ENCODE measurements at regions not wholly inside any gene's neighbourhood (a gene's known extent, or its start where the extent isn't known, plus 50 kb on each side); places are given as distances from the start of the nearest gene placed in this dataset.

- no peaks in the 10 kb centered on the region for H3K36me3 ChIP-seq (ENCODE audit: low read depth)
- H3K4me1 ChIP-seq (ENCODE audit: low read depth), result no peaks in the 10 kb centered on the region
- intact Hi-C loops (cut with DNase I, micrococcal nuclease), result no loop called here
- H3K4me3 ChIP-seq, result no peak overlapping the region
- ATAC-seq (peak; percentile 55), DNase-seq (peak in 1 of 3 donors; percentile 9)
- H3K9me3 ChIP-seq, result no peaks in the 10 kb centered on the region
- TF ChIP-seq CTCF (IDR thresholded peaks at IDR 0.05), result no peak
Observed at GRCh38 chr2:144703852-144704708, 184.2 kb upstream of the ZEB2 start.

- peak; percentile 33 for ATAC-seq
- no peak for TF ChIP-seq CTCF (IDR thresholded peaks at IDR 0.05)
- Histone ChIP-seq H3K4me3 (no peak overlapping the region), H3K36me3 (ENCODE audit: low read depth) (no peaks in the 10 kb centered on the region), H3K4me1 (ENCODE audit: low read depth) (no peaks in the 10 kb centered on the region), H3K9me3 (no peaks in the 10 kb centered on the region)
- peak in 1 of 3 donors; percentile 10 for DNase-seq
- intact Hi-C loops (cut with DNase I, micrococcal nuclease), result no loop called here
Observed at GRCh38 chr2:144702051-144702450, 182.1 kb upstream of the ZEB2 start.

GRCh38 chr2:144701259-144701658, 181.3 kb upstream of the ZEB2 start:
- no peaks in the 10 kb centered on the region for H3K4me1 ChIP-seq (ENCODE audit: low read depth)
- ATAC-seq, result no peak
- no peak for DNase-seq
- TF ChIP-seq CTCF (IDR thresholded peaks at IDR 0.05), result no peak
- H3K4me3 ChIP-seq, result no peak overlapping the region
- intact Hi-C loops (cut with DNase I, micrococcal nuclease), result no loop called here
- no peaks in the 10 kb centered on the region for H3K36me3 ChIP-seq (ENCODE audit: low read depth)
- no peaks in the 10 kb centered on the region for H3K9me3 ChIP-seq

GRCh38 chr2:144698156-144698555, 178.2 kb upstream of the ZEB2 start:
- DNase-seq (no peak), ATAC-seq (no peak)
- no peak for TF ChIP-seq CTCF (IDR thresholded peaks at IDR 0.05)
- intact Hi-C loops (cut with DNase I, micrococcal nuclease), result no loop called here
- Histone ChIP-seq H3K36me3 (ENCODE audit: low read depth) (no peaks in the 10 kb centered on the region), H3K4me1 (ENCODE audit: low read depth) (no peaks in the 10 kb centered on the region), H3K9me3 (no peaks in the 10 kb centered on the region), H3K4me3 (no peak overlapping the region)

- no peak for TF ChIP-seq CTCF (IDR thresholded peaks at IDR 0.05)
- no peak overlapping the region for H3K4me3 ChIP-seq
- intact Hi-C loops (cut with DNase I, micrococcal nuclease), result no loop called here
Observed at GRCh38 chr2:144695657-144696056, 175.7 kb upstream of the ZEB2 start.

More at GRCh38 chr2:144695657-144696056, 175.7 kb upstream of the ZEB2 start:
- Histone ChIP-seq H3K36me3 (ENCODE audit: low read depth) (no peaks in the 10 kb centered on the region), H3K9me3 (no peaks in the 10 kb centered on the region), H3K4me1 (ENCODE audit: low read depth) (no peaks in the 10 kb centered on the region)
- DNase-seq (no peak), ATAC-seq (no peak)

Data from mucosa of descending colon (tissue), 3 donors.